ENCODE measurements at regions not wholly inside any gene's neighbourhood (a gene's known extent, or its start where the extent isn't known, plus 50 kb on each side); places are given as distances from the start of the nearest gene placed in this dataset.

- no peaks in the 10 kb centered on the region for H3K9me2 ChIP-seq (replicated peaks; ENCODE audit: insufficient read depth, low read length)
- no peaks in the 10 kb centered on the region for H3K36me3 ChIP-seq (ENCODE audit: insufficient read depth, low read length)
- no peak overlapping the region for H3K4me2 ChIP-seq (ENCODE audit: low read depth, low read length, poor library complexity, severe bottlenecking)
- no peak overlapping the region for H3K9ac ChIP-seq (ENCODE audit: low read length)
- H2AFZ ChIP-seq (ENCODE audit: low read length), result no peak overlapping the region
- no peaks in the 10 kb centered on the region for H3K27me3 ChIP-seq (ENCODE audit: low read length)
- H3K4me3 ChIP-seq (ENCODE audit: low read length), result no peak overlapping the region
- no peak overlapping the region for H3K27ac ChIP-seq (ENCODE audit: low read length)
- H3K4me1 ChIP-seq (ENCODE audit: low read length), result no peaks in the 10 kb centered on the region
- H3K79me2 ChIP-seq (ENCODE audit: low read length), result no peaks in the 10 kb centered on the region
- DNase-seq, result no peak
- no peaks in the 10 kb centered on the region for H4K20me1 ChIP-seq (ENCODE audit: insufficient read depth, low read depth, low read length)
- no peaks in the 10 kb centered on the region for H3K9me3 ChIP-seq (ENCODE audit: low read length)
These were observed 425.6 kb downstream of the SHANK2 start for GRCh38 chr11:70826541-70827335.

- Histone ChIP-seq H3K9me2 (replicated peaks; ENCODE audit: insufficient read depth, low read length) (no peaks in the 10 kb centered on the region), H3K79me2 (ENCODE audit: low read length) (no peaks in the 10 kb centered on the region), H3K9me3 (ENCODE audit: low read length) (no peaks in the 10 kb centered on the region), H3K4me2 (ENCODE audit: low read depth, low read length, poor library complexity, severe bottlenecking) (no peak overlapping the region), H3K27me3 (ENCODE audit: low read length) (no peaks in the 10 kb centered on the region), H2AFZ (ENCODE audit: low read length) (no peak overlapping the region), H3K9ac (ENCODE audit: low read length) (no peak overlapping the region), H3K4me1 (ENCODE audit: low read length) (no peaks in the 10 kb centered on the region), H3K27ac (ENCODE audit: low read length) (no peak overlapping the region), H3K36me3 (ENCODE audit: insufficient read depth, low read length) (no peaks in the 10 kb centered on the region), H3K4me3 (ENCODE audit: low read length) (no peak overlapping the region), H4K20me1 (ENCODE audit: insufficient read depth, low read depth, low read length) (no peaks in the 10 kb centered on the region)
- no peak for DNase-seq
These were observed 423.7 kb downstream of the SHANK2 start for GRCh38 chr11:70828593-70829082.

DNA sequence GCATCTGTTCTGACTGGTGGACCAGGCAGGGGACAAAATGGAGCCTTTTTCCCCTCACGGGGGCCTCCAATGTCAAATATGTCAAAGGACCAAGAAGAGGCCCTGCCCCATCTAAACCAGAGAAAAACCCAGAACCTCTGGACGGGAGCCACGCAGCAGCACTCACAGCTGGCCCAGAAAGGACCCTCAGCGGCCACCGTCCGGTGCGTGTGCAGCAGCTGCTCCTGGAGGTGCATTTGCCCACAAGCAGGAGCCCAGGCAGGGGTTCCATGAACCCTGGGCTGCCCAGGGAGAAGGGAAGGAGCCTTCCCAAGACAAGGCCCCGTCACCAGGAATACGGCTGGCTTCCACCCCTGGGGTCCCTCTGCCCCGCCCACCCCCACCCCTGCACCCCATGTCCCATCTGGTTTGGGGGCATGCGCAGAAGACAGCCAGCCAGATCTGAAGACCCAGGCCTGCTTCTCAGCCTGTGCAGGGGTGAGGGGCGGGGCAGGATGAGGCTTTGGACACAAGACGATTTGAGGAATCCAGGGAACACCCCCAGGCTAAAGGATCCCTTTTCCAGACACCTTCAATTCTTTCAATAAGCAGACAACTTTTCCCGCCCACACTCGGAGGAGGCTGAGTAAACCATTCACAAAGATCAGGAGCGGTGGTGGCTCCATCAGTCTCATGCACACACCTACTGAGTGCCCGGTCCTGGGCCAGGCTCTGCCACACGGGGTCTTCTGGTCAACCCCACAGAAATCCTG, 423.1 kb downstream of the SHANK2 start:
- Histone ChIP-seq H3K27ac (ENCODE audit: low read length) (no peak overlapping the region), H3K4me3 (ENCODE audit: low read length) (no peak overlapping the region), H3K27me3 (ENCODE audit: low read length) (no peaks in the 10 kb centered on the region), H3K4me2 (ENCODE audit: low read depth, low read length, poor library complexity, severe bottlenecking) (no peak overlapping the region), H3K4me1 (ENCODE audit: low read length) (no peaks in the 10 kb centered on the region), H3K79me2 (ENCODE audit: low read length) (no peaks in the 10 kb centered on the region), H3K9ac (ENCODE audit: low read length) (no peak overlapping the region), H3K9me3 (ENCODE audit: low read length) (no peaks in the 10 kb centered on the region), H3K9me2 (replicated peaks; ENCODE audit: insufficient read depth, low read length) (no peaks in the 10 kb centered on the region), H2AFZ (ENCODE audit: low read length) (no peak overlapping the region), H3K36me3 (ENCODE audit: insufficient read depth, low read length) (no peaks in the 10 kb centered on the region), H4K20me1 (ENCODE audit: insufficient read depth, low read depth, low read length) (no peaks in the 10 kb centered on the region)
- no peak for DNase-seq

DNA sequence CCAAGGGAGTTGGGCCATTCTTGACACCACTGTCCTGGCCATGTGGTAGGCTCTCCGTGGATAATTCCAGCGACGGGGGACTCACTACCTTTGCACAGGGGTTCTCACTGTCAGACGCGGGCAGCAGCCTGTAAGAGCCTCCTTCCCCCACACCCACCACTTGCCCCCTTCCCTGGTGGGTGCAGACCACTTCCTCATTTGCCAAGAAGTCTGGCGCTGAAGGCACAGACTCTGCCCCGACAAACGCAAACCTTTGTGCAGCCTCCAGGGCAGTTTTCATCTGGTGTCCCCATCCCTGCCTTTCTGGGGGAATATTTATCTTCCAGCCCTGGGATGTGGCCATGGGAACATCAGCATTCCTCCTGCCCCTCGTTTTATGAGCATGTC, 422.5 kb downstream of the SHANK2 start:
- no peak for DNase-seq
- no peak overlapping the region for H3K4me2 ChIP-seq (ENCODE audit: low read depth, low read length, poor library complexity, severe bottlenecking)

DNA sequence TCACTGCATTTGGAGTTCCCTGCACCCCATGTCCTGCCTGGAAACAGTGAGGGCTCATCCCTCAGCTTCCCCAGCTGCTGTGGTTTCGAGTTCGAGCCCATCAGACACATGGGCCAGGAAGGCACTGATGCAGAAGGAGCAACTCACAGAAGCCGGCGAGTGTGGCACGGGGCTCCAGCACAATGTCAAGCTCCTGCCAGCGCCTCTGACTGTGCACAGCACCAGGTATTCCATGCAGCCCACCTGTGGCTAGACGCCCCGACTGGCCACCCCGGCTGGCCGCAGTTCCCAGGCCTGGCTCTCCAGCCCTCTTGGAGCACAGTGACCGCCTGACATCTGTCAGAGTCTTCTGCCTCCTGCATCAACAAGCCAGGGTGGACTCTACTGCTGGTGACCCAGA, 419.4 kb downstream of the SHANK2 start:
- no peak overlapping the region for H3K4me3 ChIP-seq (ENCODE audit: low read length)
- no peaks in the 10 kb centered on the region for H3K79me2 ChIP-seq (ENCODE audit: low read length)
- H3K9ac ChIP-seq (ENCODE audit: low read length), result no peak overlapping the region
- H4K20me1 ChIP-seq (ENCODE audit: insufficient read depth, low read depth, low read length), result no peaks in the 10 kb centered on the region
- H3K4me2 ChIP-seq (ENCODE audit: low read depth, low read length, poor library complexity, severe bottlenecking), result no peak overlapping the region
- no peak overlapping the region for H2AFZ ChIP-seq (ENCODE audit: low read length)
- no peaks in the 10 kb centered on the region for H3K36me3 ChIP-seq (ENCODE audit: insufficient read depth, low read length)
- H3K27ac ChIP-seq (ENCODE audit: low read length), result no peak overlapping the region
- H3K9me3 ChIP-seq (ENCODE audit: low read length), result no peaks in the 10 kb centered on the region
- no peaks in the 10 kb centered on the region for H3K27me3 ChIP-seq (ENCODE audit: low read length)
- no peaks in the 10 kb centered on the region for H3K9me2 ChIP-seq (replicated peaks; ENCODE audit: insufficient read depth, low read length)
- H3K4me1 ChIP-seq (ENCODE audit: low read length), result no peaks in the 10 kb centered on the region
- no peak for DNase-seq

More for the DNA sequence above, 422.5 kb downstream of the SHANK2 start:
- Histone ChIP-seq H3K79me2 (ENCODE audit: low read length) (no peaks in the 10 kb centered on the region), H3K4me1 (ENCODE audit: low read length) (no peaks in the 10 kb centered on the region), H3K9me2 (replicated peaks; ENCODE audit: insufficient read depth, low read length) (no peaks in the 10 kb centered on the region), H3K9me3 (ENCODE audit: low read length) (no peaks in the 10 kb centered on the region), H3K27ac (ENCODE audit: low read length) (no peak overlapping the region), H2AFZ (ENCODE audit: low read length) (no peak overlapping the region), H3K27me3 (ENCODE audit: low read length) (no peaks in the 10 kb centered on the region), H3K4me3 (ENCODE audit: low read length) (no peak overlapping the region), H3K36me3 (ENCODE audit: insufficient read depth, low read length) (no peaks in the 10 kb centered on the region), H3K9ac (ENCODE audit: low read length) (no peak overlapping the region), H4K20me1 (ENCODE audit: insufficient read depth, low read depth, low read length) (no peaks in the 10 kb centered on the region)

GRCh38 chr11:70833554-70833953, 418.8 kb downstream of the SHANK2 start:
- Histone ChIP-seq H4K20me1 (ENCODE audit: insufficient read depth, low read depth, low read length) (no peaks in the 10 kb centered on the region), H3K36me3 (ENCODE audit: insufficient read depth, low read length) (no peaks in the 10 kb centered on the region), H2AFZ (ENCODE audit: low read length) (no peak overlapping the region), H3K4me3 (ENCODE audit: low read length) (no peak overlapping the region), H3K27ac (ENCODE audit: low read length) (no peak overlapping the region), H3K9me2 (replicated peaks; ENCODE audit: insufficient read depth, low read length) (no peaks in the 10 kb centered on the region), H3K4me2 (ENCODE audit: low read depth, low read length, poor library complexity, severe bottlenecking) (no peak overlapping the region), H3K9me3 (ENCODE audit: low read length) (no peaks in the 10 kb centered on the region), H3K79me2 (ENCODE audit: low read length) (no peaks in the 10 kb centered on the region), H3K27me3 (ENCODE audit: low read length) (no peaks in the 10 kb centered on the region), H3K4me1 (ENCODE audit: low read length) (no peaks in the 10 kb centered on the region), H3K9ac (ENCODE audit: low read length) (no peak overlapping the region)
- DNase-seq, result no peak

GRCh38 chr11:70834277-70834940, 418.0 kb downstream of the SHANK2 start:
- H3K27ac ChIP-seq (ENCODE audit: low read length), result no peak overlapping the region
- H4K20me1 ChIP-seq (ENCODE audit: insufficient read depth, low read depth, low read length), result no peaks in the 10 kb centered on the region
- no peaks in the 10 kb centered on the region for H3K9me3 ChIP-seq (ENCODE audit: low read length)
- H3K9ac ChIP-seq (ENCODE audit: low read length), result no peak overlapping the region
- DNase-seq, result no peak
- H3K79me2 ChIP-seq (ENCODE audit: low read length), result no peaks in the 10 kb centered on the region
- no peaks in the 10 kb centered on the region for H3K36me3 ChIP-seq (ENCODE audit: insufficient read depth, low read length)
- no peak overlapping the region for H3K4me3 ChIP-seq (ENCODE audit: low read length)
- no peaks in the 10 kb centered on the region for H3K27me3 ChIP-seq (ENCODE audit: low read length)
- H3K9me2 ChIP-seq (replicated peaks; ENCODE audit: insufficient read depth, low read length), result no peaks in the 10 kb centered on the region
- no peak overlapping the region for H3K4me2 ChIP-seq (ENCODE audit: low read depth, low read length, poor library complexity, severe bottlenecking)
- no peaks in the 10 kb centered on the region for H3K4me1 ChIP-seq (ENCODE audit: low read length)
- H2AFZ ChIP-seq (ENCODE audit: low read length), result no peak overlapping the region

GRCh38 chr11:70834984-70835560, 417.3 kb downstream of the SHANK2 start:
- Histone ChIP-seq H3K9me3 (ENCODE audit: low read length) (no peaks in the 10 kb centered on the region), H3K4me3 (ENCODE audit: low read length) (no peak overlapping the region), H3K36me3 (ENCODE audit: insufficient read depth, low read length) (no peaks in the 10 kb centered on the region), H4K20me1 (ENCODE audit: insufficient read depth, low read depth, low read length) (no peaks in the 10 kb centered on the region), H3K27me3 (ENCODE audit: low read length) (no peaks in the 10 kb centered on the region), H2AFZ (ENCODE audit: low read length) (no peak overlapping the region), H3K79me2 (ENCODE audit: low read length) (no peaks in the 10 kb centered on the region), H3K4me1 (ENCODE audit: low read length) (no peaks in the 10 kb centered on the region), H3K4me2 (ENCODE audit: low read depth, low read length, poor library complexity, severe bottlenecking) (no peak overlapping the region), H3K9ac (ENCODE audit: low read length) (no peak overlapping the region), H3K27ac (ENCODE audit: low read length) (no peak overlapping the region), H3K9me2 (replicated peaks; ENCODE audit: insufficient read depth, low read length) (no peaks in the 10 kb centered on the region)
- no peak for DNase-seq

Measured in Karpas-422 (cell line).